K562 (cell line): ENCODE measurements at regions not wholly inside any gene's neighbourhood (a gene's known extent, or its start where the extent isn't known, plus 50 kb on each side); places are given as distances from the start of the nearest gene placed in this dataset.

Source experiments
- ATAC-seq: fragments of 200-7000 bp; cut with Tn5 transposase; 3 replicates; pipeline ENCODE4 v1.9.1; 2020; ENCODE audit warnings: moderate library complexity
- BruUV-seq: library from RNA; stranded (reverse); fragments of 400-500 nt; replicated peaks from 2 replicates; lab custom pipeline; 2021; lab: Mats Ljungman, UMichigan
- CTCF ChIA-PET: fragments of 300-600 bp; formaldehyde crosslinking; extraction: SDS; loops from one replicate; lab custom pipeline; 2021; ENCODE audit warnings: low intra/inter-chr PET ratio; lab: Yijun Ruan, JAX
- POLR2A ChIA-PET: fragments of 300-600, 350-650 bp; sonication (Branson Sonifier 250); formaldehyde crosslinking; extraction: SDS; loops from one replicate; lab custom pipeline; 2021; ENCODE audit warnings: antibody characterized with exemption, inconsistent platforms; lab: Yijun Ruan, JAX
- DNase-seq, 4 experiments: peaks; one replicate each; pipeline versions ENCODE4 v3.0.0 to v3.0.0-alpha.2; 2011 to 2018; ENCODE audit warnings: low spot score in 3 of 4, mixed read lengths in 3 of 4; ENCODE audit errors: extremely low read depth in 1 of 4
- FAIRE-seq: peaks from 2 replicates; lab custom pipeline; 2011; peaks lifted over from hg19 to GRCh38; lab: Jason Lieb, UNC
- H2AFZ ChIP-seq: 2 replicates; pipeline ENCODE4 v1.6.0; 2011; ENCODE audit warnings: low read depth, low read length, control low read depth, inconsistent platforms
- H3K27ac ChIP-seq: fragments of 200-600 bp; 3 replicates; pipeline ENCODE4 v1.8.0; 2011; ENCODE audit warnings: low read depth, mild to moderate bottlenecking, control low read depth, inconsistent platforms, low read length, moderate library complexity, mixed read lengths; ENCODE audit errors: extremely low read depth
- H3K27me3 ChIP-seq, 2 experiments: fragments of 300-600 bp in 1 of 2; 2 replicates in 1 of 2; 3 replicates in 1 of 2; pipeline versions ENCODE4 v1.6.0 to v1.8.0; 2011; ENCODE audit warnings: inconsistent platforms in 2 of 2, low read length in 2 of 2, mild to moderate bottlenecking in 1 of 2, mixed read lengths in 1 of 2, moderate library complexity in 1 of 2; ENCODE audit not compliant: control insufficient read depth in 2 of 2, insufficient read depth in 2 of 2
- H3K36me3 ChIP-seq: fragments of 300-600 bp; 3 replicates; pipeline ENCODE4 v1.8.0; 2011; ENCODE audit warnings: mild to moderate bottlenecking, low read length, inconsistent platforms; ENCODE audit not compliant: control insufficient read depth, insufficient read depth
- H3K4me1 ChIP-seq, 2 experiments: fragments of 200-600 bp in 1 of 2; replicated peaks in 1 of 2; 2 replicates in 1 of 2; 3 replicates in 1 of 2; pipeline versions ENCODE4 v1.5.1 to v1.8.0; 2011; ENCODE audit warnings: inconsistent platforms in 2 of 2, low read length in 2 of 2, mild to moderate bottlenecking in 1 of 2, mixed read lengths in 1 of 2, moderate library complexity in 1 of 2; ENCODE audit not compliant: control insufficient read depth in 2 of 2, insufficient read depth in 2 of 2
- H3K4me2 ChIP-seq: 2 replicates; pipeline ENCODE4 v1.6.1; 2011; ENCODE audit warnings: low read length, control low read depth, inconsistent platforms, mixed read lengths; ENCODE audit not compliant: insufficient read depth
- H3K4me3 ChIP-seq: fragments of 200-600 bp; sonication (generic), shearing (Covaris generic); 2 replicates; pipeline ENCODE4 v1.5.1; 2016; ENCODE audit warnings: control low read depth, inconsistent platforms
- H3K79me2 ChIP-seq: fragments of 200-600 bp; 3 replicates; pipeline ENCODE4 v1.8.0; 2011; ENCODE audit warnings: low read length, inconsistent platforms; ENCODE audit not compliant: control insufficient read depth, insufficient read depth
- H3K9ac ChIP-seq, 2 experiments: 2 replicates each; pipeline versions ENCODE4 v1.6.0 to v1.6.1; 2011; ENCODE audit warnings: low read depth in 2 of 2, low read length in 2 of 2, control low read depth in 1 of 2, inconsistent platforms in 1 of 2, mild to moderate bottlenecking in 1 of 2, mixed read lengths in 1 of 2; ENCODE audit not compliant: insufficient read depth in 1 of 2
- H3K9me1 ChIP-seq: one replicate; pipeline ENCODE4 v1.6.0; 2011; ENCODE audit warnings: inconsistent platforms, mild to moderate bottlenecking, low read length, moderate library complexity; ENCODE audit not compliant: control insufficient read depth, insufficient read depth
- H3K9me3 ChIP-seq: replicated peaks from 2 replicates; pipeline ENCODE4 v1.5.1; 2011; ENCODE audit warnings: low read depth, low read length, inconsistent platforms; ENCODE audit not compliant: control insufficient read depth, insufficient read depth
- H4K20me1 ChIP-seq: replicated peaks from 2 replicates; pipeline ENCODE4 v1.6.1; 2011; ENCODE audit warnings: low read length, inconsistent platforms, mixed read lengths; ENCODE audit not compliant: control insufficient read depth, insufficient read depth
- BRD9 ChIP-seq: fragments of 450-650 bp; IDR thresholded peaks from 2 replicates; pipeline ENCODE4 v1.6.1; 2018; ENCODE audit warnings: low read depth; ENCODE audit not compliant: partially characterized antibody
- CBX5 ChIP-seq: IDR thresholded peaks from 2 replicates; pipeline ENCODE4 v1.6.1; 2014; ENCODE audit warnings: low read depth, borderline replicate concordance
- CCAR2 ChIP-seq: fragments of 200-400 bp; formaldehyde crosslinking; IDR thresholded peaks from 2 replicates; pipeline ENCODE4 v1.6.1; 2017; ENCODE audit warnings: mild to moderate bottlenecking, low read depth, low read length
- HSF4 ChIP-seq: fragments of 250-450 bp; sonication (Bioruptor Pico); IDR thresholded peaks from 2 replicates; pipeline ENCODE4 v2.1.2; 2022; ENCODE audit warnings: mild to moderate bottlenecking, moderate library complexity, borderline replicate concordance
- MYC ChIP-seq, 2 experiments: fragments of 250-450 bp in 1 of 2; sonication (Bioruptor Pico) in 1 of 2; IDR thresholded peaks; 2 replicates each; pipeline versions ENCODE4 v1.5.1 to v1.6.1; 2012 to 2021; ENCODE audit warnings: low read depth in 2 of 2, borderline replicate concordance in 1 of 2, improper control_type of control experiment in 1 of 2, low read length in 1 of 2, mild to moderate bottlenecking in 1 of 2, moderate library complexity in 1 of 2
- NFYB ChIP-seq: IDR thresholded peaks from 2 replicates; pipeline ENCODE4 v1.6.1; 2011; ENCODE audit warnings: mild to moderate bottlenecking, moderate library complexity; ENCODE audit not compliant: insufficient read length; ENCODE audit errors: extremely low read depth
- NR4A1 ChIP-seq, 2 experiments: fragments of 250-450 bp in 1 of 2; fragments of 450-650 bp in 1 of 2; sonication (Bioruptor Pico) in 1 of 2; IDR thresholded peaks; 2 replicates each; pipeline versions ENCODE4 v1.4.0 to v1.6.1; 2016 to 2020; ENCODE audit warnings: mild to moderate bottlenecking in 2 of 2, missing compliant biosample characterization in 1 of 2, missing genetic modification characterization in 1 of 2, moderate library complexity in 1 of 2
- RBM39 ChIP-seq: fragments of 200-400 bp; formaldehyde crosslinking; optimal IDR thresholded peaks from 2 replicates; pipeline ENCODE3; 2018; ENCODE audit warnings: low read depth, low read length
- RFX5 ChIP-seq: IDR thresholded peaks from 2 replicates; pipeline ENCODE4 v1.6.1; 2011; ENCODE audit warnings: low read depth, mild to moderate bottlenecking, improper control_type of control experiment, low read length
- SIN3A ChIP-seq, 2 experiments: fragments of 150-350 bp in 1 of 2; IDR thresholded peaks; 2 replicates each; pipeline ENCODE4 v1.6.1; 2011 to 2016; ENCODE audit warnings: borderline replicate concordance in 2 of 2, low read depth in 2 of 2, low read length in 2 of 2, mild to moderate bottlenecking in 2 of 2, moderate library complexity in 2 of 2; ENCODE audit not compliant: control insufficient read depth in 1 of 2
- WGBS: fragments of 100-300 bp; shearing (Covaris generic); methylation state at CpG from one replicate; pipeline ENCODE4 v1.1.6; 2016; ENCODE audit warnings: low coverage, mixed read lengths; ENCODE audit not compliant: insufficient coverage; ENCODE audit errors: missing lambda C conversion rate; 5-methylcytosine and 5-hydroxymethylcytosine counted together
- in situ Hi-C: fragments of 300-500 bp; cut with MboI; formaldehyde crosslinking; loops from 4 replicates; pipeline ENCODE4 v1.15.0; 2018; ENCODE audit warnings: inconsistent platforms, mixed read lengths
- intact Hi-C: fragments of 100-400 bp; cut with micrococcal nuclease; formaldehyde crosslinking; loops from 2 replicates; pipeline ENCODE4 v1.14.2; 2022

- no peaks in the 10 kb centered on the region for H4K20me1 ChIP-seq
- no peak overlapping the region for H3K27ac ChIP-seq
- no peak for FAIRE-seq
- TF ChIP-seq CCAR2 = no peak
- no peak for TF ChIP-seq NFYB
- TF ChIP-seq NR4A1 (CRISPR knock-in tag; IDR thresholded peaks at IDR 0.05) = no peak
- TF ChIP-seq NR4A1 (tag; IDR thresholded peaks at IDR 0.05) = no peak
- TF ChIP-seq RFX5 = no peak
- TF ChIP-seq RBM39 = no peak
- no peak for TF ChIP-seq BRD9
- TF ChIP-seq CBX5 = no peak
- no peak for TF ChIP-seq HSF4
- no peak for TF ChIP-seq MYC (IDR thresholded peaks at IDR 0.05; ENCODE audit: low read depth, low read length)
- TF ChIP-seq MYC (CRISPR knock-in tag; IDR thresholded peaks at IDR 0.05; ENCODE audit: borderline replicate concordance, low read depth) = no peak
- TF ChIP-seq SIN3A (IDR thresholded peaks at IDR 0.05; ENCODE audit: borderline replicate concordance in 2 of 2, control insufficient read depth in 1 of 2, low read depth in 2 of 2, low read length in 2 of 2) = no peak
- no peak for DNase-seq
- no peaks in the 10 kb centered on the region for H3K9me1 ChIP-seq
- H3K27me3 ChIP-seq = no peaks in the 10 kb centered on the region
- no peak overlapping the region for H3K4me3 ChIP-seq
- intact Hi-C loops = no loop called here
- CTCF ChIA-PET = no interaction called here
- no peaks in the 10 kb centered on the region for H3K79me2 ChIP-seq
- H3K9ac ChIP-seq = no peak overlapping the region
- H3K36me3 ChIP-seq = no peaks in the 10 kb centered on the region
- no peak overlapping the region for H2AFZ ChIP-seq
- no TSS peak for BruUV-seq
- H3K4me2 ChIP-seq = no peak overlapping the region
- 3% methylated on average over 3 of the region's 3 CpGs for WGBS
- ATAC-seq = no peak
- in situ Hi-C loops = no loop called here
- POLR2A ChIA-PET = no interaction called here
- H3K4me1 ChIP-seq = no peaks in the 10 kb centered on the region
- no peaks in the 10 kb centered on the region; the same call in 1 of the 2 replicates for H3K9me3 ChIP-seq
Observed at GRCh38 chr18:39702888-39703287, 2137.3 kb upstream of the CELF4 start.
